NCI-H510A treated with DMSO at 0.1 percent for 48 hours (cell line): ENCODE measurements at regions not wholly inside any gene's neighbourhood (a gene's known extent, or its start where the extent isn't known, plus 50 kb on each side); places are given as distances from the start of the nearest gene placed in this dataset.
"Not testable (repeated sequence)": the region's sequence is repeated elsewhere in the genome, so short reads cannot be mapped to it uniquely, and the experiment has no call there.

Experiments used
- DNase-seq: peaks from one replicate; lab custom pipeline; 2025; lab: John Stamatoyannopoulos, UW

DNA sequence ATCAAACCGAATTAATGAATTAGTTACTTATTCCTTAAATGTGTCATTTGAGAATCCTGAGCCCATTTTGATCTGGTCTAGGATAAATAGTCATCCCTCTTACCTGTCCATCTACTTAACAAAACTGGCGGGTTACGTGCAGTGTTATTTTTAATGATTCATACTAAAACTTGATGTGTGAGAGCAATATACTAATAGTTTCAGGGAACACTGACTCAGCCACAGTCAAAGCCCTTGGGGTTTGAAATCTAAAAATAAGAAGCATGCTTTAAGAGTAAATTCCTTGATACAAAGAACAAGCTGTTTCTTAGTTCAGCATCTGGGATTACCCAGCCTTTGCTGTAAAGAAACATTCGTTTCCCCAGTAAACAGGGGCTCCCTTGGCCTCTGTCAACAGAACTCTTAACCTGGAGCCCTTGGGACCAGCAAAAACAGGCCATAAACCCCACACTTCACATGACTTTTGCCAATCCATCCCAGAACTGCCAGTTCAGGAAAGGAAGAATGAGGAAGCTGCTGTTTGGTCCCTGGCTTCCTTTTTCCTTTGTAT, 370.6 kb upstream of the IGFBP3 start:
- DNase-seq: no peak

DNA sequence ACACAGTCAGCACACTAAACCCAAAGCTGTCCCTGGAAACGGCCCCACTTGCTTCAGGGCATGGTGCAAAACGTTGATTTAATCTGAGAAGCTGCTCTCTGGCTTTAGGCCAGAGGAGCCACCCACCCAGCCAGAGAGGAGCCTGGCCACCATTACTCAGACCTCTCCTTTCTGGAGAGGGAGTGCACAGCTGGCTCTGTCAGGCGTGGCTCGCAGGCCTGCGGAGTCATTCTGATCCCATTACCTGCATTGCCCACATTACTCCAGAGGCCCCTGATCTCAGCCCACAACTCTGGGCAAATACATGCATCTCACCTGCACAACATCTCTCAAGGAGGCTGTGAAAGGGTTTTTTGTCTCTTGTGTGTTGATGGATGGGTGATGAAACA, 370.0 kb upstream of the IGFBP3 start:
- DNase-seq: no peak

DNA sequence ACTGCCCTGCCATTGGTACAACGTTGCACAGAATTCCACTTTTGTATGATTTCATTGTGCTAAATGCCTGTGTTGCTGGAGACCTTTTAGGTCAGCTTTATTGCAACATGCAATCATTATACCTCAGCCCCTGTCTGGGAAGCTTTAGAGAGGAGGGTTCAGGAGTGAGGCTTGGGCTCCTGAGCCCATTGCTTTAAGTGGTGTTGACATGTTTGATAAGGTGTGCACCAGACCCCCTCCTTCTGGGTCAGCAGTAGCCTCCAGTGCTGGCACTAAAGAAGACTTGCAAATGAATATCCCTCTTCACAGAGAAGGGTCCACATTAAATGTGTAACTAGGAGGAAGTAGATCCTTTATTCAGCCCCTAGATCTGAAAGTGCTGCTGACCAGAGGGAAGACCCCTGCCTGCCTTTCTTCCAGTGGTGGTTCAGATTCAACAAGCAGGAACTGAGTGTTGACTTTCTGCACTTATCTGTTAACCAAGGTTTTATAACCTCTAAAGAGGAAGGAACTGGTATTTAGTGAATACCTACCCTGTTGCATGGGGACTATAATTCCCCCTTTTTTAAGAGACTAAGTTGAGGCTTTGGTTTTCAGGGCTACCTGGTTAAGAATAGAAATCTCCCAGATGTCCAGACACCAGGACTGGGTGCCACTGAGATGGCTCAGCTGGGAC, 369.4 kb upstream of the IGFBP3 start:
- no peak for DNase-seq

DNA sequence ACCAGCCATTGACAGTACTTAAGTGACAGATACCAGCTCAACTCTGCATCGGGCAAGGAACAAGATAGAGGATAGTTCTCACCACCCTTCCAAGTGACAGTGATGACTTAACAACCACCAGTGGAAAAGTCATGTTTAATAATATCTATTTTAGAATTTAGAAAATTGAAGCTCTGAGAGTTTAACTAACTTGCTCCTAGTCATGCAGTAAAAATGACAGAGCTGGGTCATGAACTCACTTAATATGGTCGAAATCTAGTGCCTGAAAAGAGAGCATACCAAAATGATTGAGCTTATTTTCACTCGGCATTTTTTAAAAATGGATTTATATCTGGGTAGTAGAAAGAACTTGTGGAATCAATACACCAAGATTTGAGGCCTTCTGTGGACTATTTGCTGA, 367.8 kb upstream of the IGFBP3 start:
- no peak for DNase-seq

DNA sequence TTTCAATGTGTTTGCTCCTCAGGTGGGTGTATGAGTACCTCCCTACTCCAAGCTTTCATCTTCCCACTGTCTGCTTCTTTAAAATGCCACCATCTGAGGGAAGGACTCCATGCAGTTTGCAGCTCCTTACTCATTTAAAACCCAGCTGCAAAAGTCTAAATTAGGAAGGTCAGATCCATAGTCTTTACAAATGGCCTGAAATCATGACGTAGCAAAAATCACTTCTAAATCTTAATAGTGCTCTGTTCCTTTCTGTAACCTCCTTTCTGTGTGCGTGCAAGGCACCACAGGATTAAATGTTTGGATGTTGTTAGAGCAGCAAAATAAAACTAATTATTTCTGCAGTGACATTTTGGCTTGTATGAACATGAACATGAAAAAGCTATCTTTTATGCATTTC, 366.9 kb upstream of the IGFBP3 start:
- no peak for DNase-seq

DNA sequence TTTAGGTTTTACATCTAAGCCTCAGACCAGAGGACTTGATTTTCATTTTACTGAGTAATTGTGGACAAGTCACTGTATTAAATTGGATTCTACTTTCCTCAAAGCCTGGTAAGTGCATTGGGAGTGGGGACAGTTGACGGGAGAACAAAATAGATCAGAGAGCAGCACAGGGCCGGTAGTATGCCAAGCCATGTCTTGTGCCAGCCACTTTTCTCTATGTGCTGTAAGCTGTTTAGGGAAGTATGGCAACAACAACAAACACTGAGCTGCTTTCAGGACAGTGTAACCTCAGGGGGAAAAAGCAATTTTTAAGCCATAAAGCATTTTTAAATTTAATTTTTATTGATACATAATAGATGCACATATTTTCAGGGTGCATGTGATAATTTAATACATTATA, 365.9 kb upstream of the IGFBP3 start:
- DNase-seq: no peak

DNA sequence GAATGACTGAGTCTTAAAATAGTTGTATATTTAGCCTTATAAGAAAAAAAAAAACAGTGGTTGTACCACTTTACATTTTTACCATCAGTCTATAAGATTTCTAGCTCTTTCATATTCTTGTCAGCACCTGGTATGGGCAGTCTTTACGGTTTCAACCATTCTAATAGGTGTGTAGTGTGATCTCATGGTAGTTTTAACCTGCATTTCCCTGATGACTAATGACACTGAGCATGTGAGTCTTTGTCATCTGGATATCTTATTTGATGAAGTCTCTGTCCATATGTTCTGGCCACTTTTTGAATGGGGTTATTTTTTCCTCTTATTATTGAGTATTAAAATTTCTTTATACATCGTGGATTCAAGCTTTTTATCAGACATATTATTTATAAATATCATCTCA, 365.3 kb upstream of the IGFBP3 start:
- DNase-seq: no peak

DNA sequence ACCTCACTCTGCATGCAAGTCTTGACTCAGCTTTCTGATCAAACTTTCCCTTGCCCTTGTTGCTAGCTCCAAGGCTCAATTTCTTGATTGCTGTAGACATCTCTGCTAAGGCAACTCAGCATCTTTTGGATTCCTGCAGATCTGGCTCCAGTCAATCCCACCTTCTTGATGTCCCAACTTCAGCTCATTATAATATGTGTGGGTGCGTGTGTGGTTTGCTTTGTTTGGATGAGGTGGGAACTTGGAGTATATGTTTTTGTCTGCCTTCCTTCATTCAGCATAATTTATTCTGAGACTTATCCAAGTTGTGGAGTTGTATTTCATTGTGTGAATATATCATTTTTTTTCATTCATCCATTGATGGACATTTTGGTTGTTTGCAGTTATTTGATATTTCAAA, 364.8 kb upstream of the IGFBP3 start:
- no peak for DNase-seq

DNA sequence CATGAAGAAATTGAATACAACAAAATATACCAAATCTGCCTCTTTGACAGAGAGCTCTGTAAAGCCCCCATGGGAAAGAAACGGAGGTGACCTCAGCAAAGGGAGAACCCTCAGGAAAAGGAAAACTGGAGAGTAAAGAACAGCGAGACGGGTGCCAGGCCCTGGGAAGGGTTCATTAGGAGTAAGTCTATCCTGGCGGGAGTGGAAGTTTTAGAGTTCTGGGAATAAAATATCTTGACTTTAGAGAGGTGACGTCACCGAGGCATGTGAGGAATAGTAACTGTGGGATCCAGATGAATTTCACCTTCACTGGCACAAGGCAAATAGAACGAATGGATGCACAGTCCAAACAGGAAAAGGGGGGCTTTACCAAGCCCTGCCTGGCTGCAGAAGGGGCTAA, 362.8 kb upstream of the IGFBP3 start:
- DNase-seq: no peak

DNA sequence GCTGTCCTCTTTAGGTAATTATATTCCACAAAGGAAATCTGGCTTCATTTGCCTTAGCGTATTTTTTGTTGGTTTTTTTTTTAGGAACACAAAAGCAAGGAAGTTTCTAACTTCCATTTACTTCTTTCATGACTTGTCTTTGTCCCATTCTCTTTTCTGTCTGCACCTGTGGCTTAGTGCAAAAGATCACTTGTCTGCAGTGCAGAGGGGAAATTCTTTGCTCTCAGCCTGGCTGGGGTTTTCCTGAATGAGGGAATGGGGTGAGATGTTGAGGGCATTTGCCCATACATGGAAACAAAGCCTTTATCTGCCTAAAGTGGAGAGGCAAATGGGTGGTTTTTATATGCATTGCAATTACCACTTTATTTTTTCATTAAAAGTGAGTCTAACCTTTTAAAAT, 361.1 kb upstream of the IGFBP3 start:
- DNase-seq: no peak

DNA sequence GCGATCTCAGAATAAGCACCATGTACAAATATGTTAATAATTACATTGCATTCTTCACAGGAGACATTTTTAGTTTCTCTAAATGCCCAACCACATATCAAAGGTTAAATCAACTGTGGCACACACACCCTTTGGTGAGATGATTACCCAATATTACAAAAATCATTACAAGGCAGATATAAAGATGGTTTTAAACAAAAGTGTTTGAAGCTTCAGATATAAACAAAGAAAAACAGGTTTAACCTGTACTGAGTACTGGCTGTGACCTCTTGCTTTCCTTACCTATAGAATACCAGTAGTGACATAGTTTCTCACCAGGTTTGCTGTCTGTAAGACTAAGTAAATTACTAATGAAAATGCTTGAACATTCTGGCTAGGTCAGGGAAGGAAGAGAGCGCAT, 360.0 kb upstream of the IGFBP3 start:
- no peak for DNase-seq

DNA sequence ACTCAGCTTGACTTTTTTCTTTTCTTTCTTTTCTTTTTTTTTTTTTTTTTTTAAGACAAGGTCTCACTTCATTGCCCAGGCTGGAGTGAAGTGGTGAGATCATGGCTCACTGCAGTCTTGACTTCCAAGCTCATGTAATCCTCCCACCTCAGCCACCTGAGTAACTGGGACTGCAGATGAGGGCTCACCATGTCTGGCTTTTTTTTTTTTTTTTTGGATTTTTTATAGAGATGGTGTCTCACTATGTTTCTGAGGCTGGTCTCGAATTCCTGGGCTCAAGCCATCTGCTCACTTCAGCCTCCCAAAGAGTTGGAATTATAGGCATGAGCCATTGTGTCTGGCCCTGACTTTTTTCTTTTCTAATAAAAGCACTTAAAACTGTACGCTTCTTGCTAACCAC, 358.2 kb upstream of the IGFBP3 start:
- no peak for DNase-seq

DNA sequence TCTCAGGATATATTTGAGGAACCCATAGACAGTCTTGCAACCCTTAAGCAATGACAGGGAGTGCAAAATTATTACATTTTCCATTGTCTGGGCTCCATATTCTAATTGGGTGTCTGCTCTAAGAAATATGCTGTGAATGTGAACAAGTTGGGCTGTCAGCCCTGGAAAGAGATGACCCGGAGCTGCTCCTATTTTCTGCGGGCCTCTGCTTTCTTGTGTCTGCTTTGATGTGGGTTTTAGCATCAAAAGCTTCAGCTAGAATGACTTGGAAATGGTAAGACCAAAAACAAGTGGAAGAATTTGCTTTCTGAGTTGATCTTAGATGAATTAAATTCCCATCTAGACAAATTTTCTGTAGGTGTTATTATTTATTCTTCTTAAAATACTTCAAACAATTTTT, 343.6 kb upstream of the IGFBP3 start:
- no peak for DNase-seq

DNA sequence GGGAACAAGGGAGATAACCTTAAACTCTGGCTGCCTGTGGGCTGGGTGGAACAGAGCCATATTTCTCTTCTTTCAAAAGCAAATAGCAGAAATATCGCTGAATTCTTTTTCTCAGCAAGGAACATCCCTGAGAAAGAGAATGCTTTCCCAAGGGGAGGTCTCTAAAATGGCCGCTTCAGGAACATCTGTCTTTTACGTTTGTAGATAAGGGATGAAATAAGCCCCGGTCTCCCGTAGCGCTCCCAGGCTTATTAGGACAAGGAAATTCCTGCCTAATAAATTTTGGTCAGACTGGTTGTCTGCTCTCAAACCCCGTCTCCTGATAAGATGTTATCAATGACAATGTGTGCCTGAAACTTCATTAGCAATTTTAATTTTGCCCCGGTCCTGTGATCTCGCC, 340.6 kb upstream of the IGFBP3 start:
- DNase-seq: not testable (repeated sequence)

DNA sequence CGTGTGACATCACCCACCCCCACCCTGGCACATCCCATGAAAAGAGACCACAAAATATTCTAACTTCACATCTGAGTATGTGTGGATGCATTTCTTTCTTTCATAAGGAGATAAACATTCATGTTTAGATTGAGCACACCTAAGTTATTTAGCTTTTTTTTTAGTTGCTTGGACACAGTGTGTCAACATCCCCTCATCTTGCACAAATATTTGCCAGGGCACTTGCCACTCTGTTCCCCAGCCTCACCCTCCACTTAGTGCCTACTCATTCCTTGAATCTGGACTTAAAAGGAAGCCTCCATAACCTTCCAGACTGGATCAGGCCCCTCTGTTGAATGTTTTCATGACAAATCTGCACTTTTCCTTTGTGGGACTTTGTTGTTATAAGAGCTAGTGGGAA, 338.9 kb upstream of the IGFBP3 start:
- DNase-seq: no peak

DNA sequence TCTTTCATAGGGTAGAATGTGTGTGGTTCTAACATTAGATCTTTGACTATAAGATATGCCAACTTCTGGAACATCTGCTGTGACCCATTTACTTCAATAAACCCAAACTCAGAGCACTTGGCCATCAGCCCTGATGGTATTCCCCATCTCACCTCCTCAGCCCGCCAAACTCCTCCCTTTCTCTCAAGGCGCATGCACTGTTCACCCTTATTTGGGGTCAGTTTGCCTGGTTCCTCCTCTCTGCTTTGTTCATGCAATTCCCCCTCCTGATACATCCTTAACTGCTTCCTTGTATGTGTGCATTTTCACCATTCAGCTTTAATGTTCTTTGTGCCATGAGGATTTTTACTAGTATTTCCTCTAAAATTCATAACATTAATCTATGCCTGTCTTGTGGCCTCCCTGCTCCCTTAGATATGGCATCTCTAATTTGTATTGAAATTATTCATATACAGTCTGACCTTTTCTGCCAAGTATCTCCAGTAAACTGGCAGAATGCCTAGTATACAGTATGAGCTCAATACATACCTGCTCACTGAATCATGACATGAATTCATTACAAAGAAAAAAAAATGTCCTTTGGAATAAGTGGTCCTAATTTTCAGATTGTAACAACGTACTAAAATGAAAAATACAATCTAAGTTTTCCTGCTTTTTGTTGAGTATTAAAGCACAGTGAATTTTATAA, 336.8 kb upstream of the IGFBP3 start:
- no peak for DNase-seq

DNA sequence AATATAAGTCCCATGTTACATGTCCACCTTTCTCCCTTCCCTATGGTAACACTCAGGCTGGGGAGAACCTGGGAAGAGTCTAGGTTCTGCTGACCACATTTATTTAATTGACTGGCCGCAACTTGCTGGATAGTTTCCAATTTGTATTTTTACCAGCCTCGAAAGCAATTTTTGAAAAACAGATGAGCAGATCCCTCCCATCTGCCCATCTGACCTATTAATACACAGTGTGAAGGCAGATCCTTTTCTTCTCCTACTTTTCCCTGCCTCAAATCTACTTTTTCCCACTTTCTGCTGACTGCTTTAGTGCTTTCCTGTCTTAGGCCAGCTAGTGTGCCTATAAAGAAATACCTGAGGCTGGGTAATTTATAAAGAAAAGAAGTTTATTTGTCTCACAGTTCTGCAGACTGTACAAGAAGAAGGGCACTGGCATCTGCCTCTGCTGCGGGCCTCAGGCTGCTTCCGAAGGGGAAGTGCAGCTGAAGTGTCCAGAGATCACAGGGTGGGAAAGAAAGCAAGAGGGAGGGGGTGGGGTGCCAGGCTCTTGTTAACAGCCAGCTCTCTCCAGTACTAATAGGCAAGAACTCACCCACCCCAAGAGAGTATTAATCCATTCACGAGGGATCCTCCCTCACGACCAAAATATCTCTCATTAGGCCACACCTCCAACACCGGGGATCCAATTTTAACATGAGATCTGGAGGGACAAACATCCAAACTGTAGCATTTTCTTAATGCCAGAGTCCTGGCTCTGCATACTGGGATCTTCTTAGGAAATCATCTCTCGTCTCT, 336.0 kb upstream of the IGFBP3 start:
- no peak for DNase-seq

DNA sequence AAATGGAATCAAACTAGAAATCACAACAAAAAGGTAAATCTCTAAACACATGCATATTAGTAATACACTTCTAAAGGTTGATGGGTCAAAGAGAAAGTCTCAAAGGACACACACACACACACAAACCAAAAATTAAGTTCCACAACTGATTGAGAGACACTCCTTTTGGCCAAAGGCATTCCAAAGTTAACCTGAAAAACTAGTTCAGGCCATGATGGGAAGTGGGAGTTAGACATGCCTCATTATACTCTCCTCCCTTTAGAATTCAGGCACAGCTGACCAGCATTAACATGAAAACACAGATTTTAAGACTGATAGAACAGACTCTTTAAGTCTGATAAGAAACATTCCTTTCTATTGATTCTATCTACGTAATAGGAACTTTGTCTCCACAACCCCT, 332.4 kb upstream of the IGFBP3 start:
- DNase-seq: no peak

DNA sequence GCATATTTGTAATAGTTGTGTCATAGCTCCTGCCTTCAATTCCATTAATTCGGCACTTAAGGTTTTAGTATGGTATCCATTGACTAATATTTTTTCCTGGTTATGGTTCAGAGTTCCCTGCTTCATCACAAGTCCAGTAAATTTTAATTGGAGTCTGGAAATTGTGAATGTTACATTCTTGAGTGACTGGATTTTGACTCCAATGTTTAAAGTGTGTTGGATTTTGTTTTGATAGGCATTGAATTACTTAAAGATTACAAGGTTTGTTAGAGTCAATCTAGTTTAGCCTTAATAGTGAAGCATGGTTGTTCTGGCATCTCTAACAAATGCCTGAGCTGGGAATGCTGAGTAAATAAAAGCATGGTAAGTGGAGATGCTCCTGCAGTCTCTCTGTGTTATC, 326.6 kb upstream of the IGFBP3 start:
- DNase-seq: no peak

DNA sequence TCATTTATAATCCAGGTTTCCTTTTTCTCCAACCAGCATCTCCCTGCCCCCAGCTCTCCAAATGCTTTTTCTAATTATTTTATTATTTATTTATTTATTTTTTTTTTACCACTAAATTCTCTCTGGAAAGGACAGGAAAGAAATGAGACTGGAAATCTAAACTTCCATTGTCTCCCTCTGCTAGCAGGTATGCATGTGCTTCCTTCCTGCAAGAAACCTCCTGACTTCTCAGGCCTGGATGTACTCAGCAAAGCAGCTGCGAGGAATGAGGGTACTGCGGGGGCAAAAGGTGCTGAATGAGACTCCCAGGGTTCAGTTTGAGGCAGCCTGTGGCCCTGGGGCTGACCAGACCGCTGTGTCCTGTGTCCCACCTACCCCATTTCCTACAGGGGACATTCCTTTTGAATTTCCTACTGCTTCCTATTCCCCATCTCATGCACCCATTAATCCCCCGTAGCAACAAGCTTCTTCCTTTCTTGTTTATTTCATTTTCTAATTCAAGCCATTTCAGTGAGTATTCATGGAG, 324.6 kb upstream of the IGFBP3 start:
- DNase-seq: no peak

DNA sequence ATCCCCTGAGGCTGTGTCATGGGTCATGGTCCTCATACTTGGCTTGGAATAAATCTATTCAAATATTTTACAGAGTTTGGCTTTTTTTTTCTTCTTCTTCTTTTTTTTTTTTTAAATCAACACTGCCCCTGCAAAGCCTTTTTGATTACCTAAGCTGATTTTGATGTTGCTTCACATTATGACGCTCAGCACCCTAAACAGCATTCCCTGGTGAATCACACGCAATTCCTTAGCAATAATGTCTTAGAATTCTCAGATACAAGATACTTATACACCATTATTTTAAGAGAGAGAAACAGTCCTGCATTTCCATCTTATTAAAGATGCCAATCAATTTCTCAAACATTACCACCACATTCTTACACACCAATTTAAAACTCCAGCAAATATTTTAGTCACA, 323.7 kb upstream of the IGFBP3 start:
- DNase-seq: no peak

DNA sequence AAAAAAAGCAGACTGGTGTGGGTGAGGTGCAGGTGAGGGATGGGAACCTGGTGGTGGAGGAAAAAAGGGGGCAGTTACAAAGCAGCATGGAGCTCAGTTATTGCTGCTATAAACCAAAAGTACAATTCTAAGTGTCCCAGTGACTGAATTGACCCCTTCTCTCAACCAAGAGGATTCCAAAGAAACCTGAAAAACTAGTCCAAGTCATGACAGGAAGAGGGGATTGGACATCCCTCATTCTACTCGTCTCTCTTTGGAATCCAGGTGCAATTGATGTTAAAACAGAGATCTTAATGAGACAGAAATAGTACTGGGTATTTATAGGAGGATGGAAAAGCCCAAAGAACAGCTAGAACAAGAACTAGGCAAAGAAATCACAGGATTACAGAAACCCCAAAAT, 322.3 kb upstream of the IGFBP3 start:
- no peak for DNase-seq

DNA sequence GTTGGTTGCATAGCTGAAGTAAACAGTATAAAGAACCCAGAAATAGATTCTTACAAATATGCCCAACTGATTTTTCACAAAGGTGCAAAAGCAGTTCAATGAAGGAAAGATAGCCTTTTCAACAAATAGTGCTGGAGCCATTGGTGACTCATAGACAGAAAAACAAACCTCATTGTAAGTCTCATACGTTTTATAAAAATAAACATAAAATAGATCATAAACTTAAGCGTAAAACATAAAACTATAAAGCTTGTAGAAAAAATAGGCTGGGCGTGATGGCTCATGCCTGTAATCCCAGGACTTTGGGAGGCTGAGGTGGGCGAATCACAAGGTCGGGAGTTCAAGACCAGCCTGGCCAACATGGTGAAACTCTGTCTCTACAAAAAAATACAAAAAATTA, 318.8 kb upstream of the IGFBP3 start:
- DNase-seq: no peak
